DMS53 (cell line): ENCODE measurements at regions not wholly inside any gene's neighbourhood (a gene's known extent, or its start where the extent isn't known, plus 50 kb on each side); places are given as distances from the start of the nearest gene placed in this dataset.

Experiments
- DNase-seq: peaks from one replicate; lab custom pipeline; 2025; lab: John Stamatoyannopoulos, UW

DNA sequence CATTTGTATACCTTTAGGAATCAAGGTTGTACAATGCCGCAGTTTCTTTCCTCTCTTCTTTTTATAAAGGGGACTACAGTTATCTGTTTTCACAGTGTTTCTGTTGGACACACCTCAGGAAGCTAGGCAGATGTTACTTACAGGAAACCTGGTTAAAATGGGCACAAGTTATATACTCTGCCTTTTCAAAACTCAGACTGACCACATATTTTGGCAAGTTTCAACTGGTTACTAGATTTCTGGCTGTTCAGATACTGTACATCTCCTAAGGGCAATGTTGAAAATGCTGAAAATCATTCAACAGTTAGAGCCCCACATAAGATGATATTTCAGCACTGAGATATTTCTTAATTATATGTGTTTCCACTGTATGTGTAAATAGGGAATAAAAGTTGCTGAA lies 92.5 kb upstream of the SLC35B3 start:
- DNase-seq = no peak

DNA sequence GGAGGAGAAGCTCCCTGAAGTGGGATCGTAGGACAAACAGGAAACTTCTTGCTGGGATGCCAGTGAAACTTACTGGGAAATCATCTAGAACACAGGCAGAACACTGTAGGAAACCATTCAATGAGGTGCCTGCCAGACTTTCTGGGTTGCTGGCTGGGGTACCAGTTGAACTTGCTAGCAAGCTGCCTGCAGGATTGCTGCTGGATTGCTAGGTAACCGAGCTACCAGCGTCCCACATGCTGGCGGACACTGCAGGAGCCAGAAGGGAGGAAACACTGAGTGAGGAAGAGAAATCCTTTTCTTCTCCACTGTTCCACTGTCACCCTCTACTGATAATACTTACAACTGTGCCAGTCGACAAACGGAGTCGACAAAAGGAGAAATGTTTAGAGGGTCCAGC lies 91.3 kb upstream of the SLC35B3 start:
- no peak for DNase-seq

DNA sequence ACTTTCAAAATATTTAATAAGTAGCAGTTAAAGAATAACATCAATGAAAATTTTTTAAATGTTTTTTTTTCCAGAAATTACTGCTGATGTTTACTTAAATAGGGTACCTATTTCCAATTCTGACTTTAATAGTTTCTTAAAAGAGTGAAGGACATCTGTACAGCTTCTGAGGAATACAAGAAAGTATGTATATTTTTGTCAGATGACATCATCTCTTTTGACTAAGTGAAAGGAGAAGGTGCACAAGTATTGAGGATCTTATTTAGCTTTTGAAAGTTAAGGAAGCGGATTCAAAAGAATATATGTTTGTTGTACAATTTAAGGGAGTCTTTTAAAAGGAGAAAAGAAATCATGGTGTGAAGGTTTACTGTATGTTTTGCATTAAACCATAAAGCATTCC lies 90.0 kb upstream of the SLC35B3 start:
- DNase-seq = no peak

DNA sequence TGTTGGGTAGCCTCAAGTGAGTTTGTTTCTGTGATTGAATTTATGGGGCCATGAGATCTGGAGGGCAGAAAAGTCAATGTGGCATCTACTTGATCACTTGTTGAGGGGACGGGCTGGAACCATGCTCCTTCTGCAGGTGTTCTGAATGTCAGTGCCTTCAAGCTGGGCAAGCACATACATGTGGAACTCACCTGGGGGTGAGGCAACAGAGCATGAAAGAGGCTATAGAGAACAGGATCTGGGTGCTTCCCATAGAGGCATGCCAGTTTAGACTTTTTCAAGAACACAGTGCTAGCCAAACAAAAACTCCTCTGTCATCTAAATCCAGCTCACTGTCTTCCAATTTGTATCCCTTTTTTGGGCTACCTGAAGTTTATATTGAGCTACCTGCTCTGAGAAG lies 77.8 kb upstream of the SLC35B3 start:
- DNase-seq = no peak

DNA sequence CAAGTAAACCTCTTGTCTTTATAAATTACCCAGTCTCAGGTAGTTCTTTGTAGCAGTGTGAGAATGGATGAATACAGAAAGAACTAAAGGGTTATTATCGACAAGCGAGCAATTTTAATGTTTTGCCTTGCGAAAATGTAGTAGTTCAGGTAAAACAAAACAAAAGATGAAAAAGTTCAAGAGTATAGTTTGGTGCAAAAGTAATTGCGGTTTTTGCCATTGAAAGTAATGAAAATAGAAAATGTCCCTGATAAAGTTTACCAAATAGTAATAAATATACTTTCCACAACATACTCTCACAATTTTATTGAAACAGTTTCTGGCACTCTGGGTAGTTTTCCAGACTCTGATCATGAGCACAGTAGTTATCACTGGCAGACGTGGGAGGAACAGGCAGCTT lies 71.9 kb upstream of the SLC35B3 start:
- DNase-seq = no peak

- DNase-seq = no peak
Measured at GRCh38 chr6:8506126-8506525, 70.8 kb upstream of the SLC35B3 start.

DNA sequence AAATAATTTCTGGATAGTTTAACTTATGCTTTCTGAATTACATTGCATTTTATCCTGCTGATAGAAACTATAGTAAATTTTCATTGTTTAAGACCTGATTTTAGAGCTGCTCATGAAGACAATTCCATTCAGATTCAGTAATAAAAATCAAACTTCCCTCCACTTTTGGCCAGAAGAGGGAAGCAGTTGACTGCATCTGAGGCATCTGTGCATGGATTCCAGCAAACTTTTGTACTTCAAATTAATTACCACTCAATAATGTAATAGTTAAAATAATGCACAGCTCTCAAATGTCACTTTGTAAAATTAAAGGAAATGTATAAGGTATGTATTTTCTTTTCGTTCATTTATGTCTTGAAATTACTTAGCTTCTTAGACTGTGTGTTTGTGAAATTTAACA lies 64.2 kb upstream of the SLC35B3 start:
- DNase-seq = peak; percentile 43

- DNase-seq = no peak
Measured at GRCh38 chr6:8494730-8495129, 59.4 kb upstream of the SLC35B3 start.

GRCh38 chr6:8492536-8493133 lies 57.3 kb upstream of the SLC35B3 start:
- no peak for DNase-seq
